HCT116 (cell line): ENCODE measurements at regions not wholly inside any gene's neighbourhood (a gene's known extent, or its start where the extent isn't known, plus 50 kb on each side); places are given as distances from the start of the nearest gene placed in this dataset.

Experiments used
- ATAC-seq: fragments of 200-7000 bp; cut with Tn5 transposase; 2 replicates; pipeline ENCODE4 v1.9.1; 2020; ENCODE audit warnings: mild to moderate bottlenecking, moderate library complexity
- BruUV-seq: library from RNA; stranded (reverse); fragments of 400-500 nt; replicated peaks from 2 replicates; lab custom pipeline; 2021; lab: Mats Ljungman, UMichigan
- CTCF ChIA-PET: fragments of 300-600 bp; sonication (Branson Sonifier 250); formaldehyde crosslinking; loops from one replicate; lab custom pipeline; 2021; ENCODE audit warnings: antibody characterized with exemption; lab: Charles Lee
- POLR2A ChIA-PET: fragments of 300-600, 350-600 bp; sonication (Branson Sonifier 250); formaldehyde crosslinking; loops from one replicate; lab custom pipeline; 2021; ENCODE audit warnings: antibody characterized with exemption; lab: Charles Lee
- RAD21 ChIA-PET, 2 experiments: fragments of 300-600 bp; sonication (Branson Sonifier 250); formaldehyde crosslinking; loops; one replicate each; lab custom pipeline; 2023; ENCODE audit warnings: low total read pairs in 2 of 2; ENCODE audit not compliant: uncharacterized antibody in 2 of 2, unreplicated experiment in 2 of 2, low non-redundant PET in 1 of 2; lab: Charles Lee
- DNase-seq: peaks from one replicate; pipeline ENCODE4 v3.0.0-alpha.2; 2010; ENCODE audit warnings: low read depth, low spot score
- H2AFZ ChIP-seq: fragments of 200-600 bp; shearing (Covaris generic), sonication (generic); 2 replicates; pipeline ENCODE4 v1.6.1; 2017; ENCODE audit warnings: low read depth, mixed run types, mixed read lengths, antibody characterized with exemption, low read length; ENCODE audit not compliant: poor library complexity, severe bottlenecking
- H3K27ac ChIP-seq: 2 replicates; pipeline ENCODE4 v1.5.1; 2012; ENCODE audit warnings: low read depth, low read length
- H3K27me3 ChIP-seq: fragments of 200-600 bp; sonication (generic); 2 replicates; pipeline ENCODE4 v1.6.1; 2016; ENCODE audit warnings: mixed run types, low read length, mixed read lengths; ENCODE audit not compliant: insufficient read depth
- H3K36me3 ChIP-seq, 2 experiments: fragments of 200-500 bp in 1 of 2; fragments of 200-600 bp in 1 of 2; sonication (Bioruptor generic) in 1 of 2; sonication (generic) in 1 of 2; 2 replicates each; pipeline versions ENCODE4 v1.5.1 to v1.6.1; 2014 to 2016; ENCODE audit warnings: low read length in 2 of 2, inconsistent platforms in 1 of 2, mixed read lengths in 1 of 2, mixed run types in 1 of 2; ENCODE audit not compliant: insufficient read depth in 2 of 2, control insufficient read depth in 1 of 2
- H3K4me1 ChIP-seq, 2 experiments: fragments of 200-600 bp in 1 of 2; sonication (generic) in 1 of 2; 2 replicates each; pipeline versions ENCODE4 v1.5.1 to v1.6.1; 2012 to 2017; ENCODE audit warnings: low read length in 2 of 2, inconsistent platforms in 1 of 2, mild to moderate bottlenecking in 1 of 2, mixed read lengths in 1 of 2, mixed run types in 1 of 2, moderate library complexity in 1 of 2; ENCODE audit not compliant: insufficient read depth in 2 of 2, control insufficient read depth in 1 of 2
- H3K4me2 ChIP-seq: fragments of 200-600 bp; sonication (generic); 2 replicates; pipeline ENCODE4 v1.6.1; 2017; ENCODE audit warnings: mixed run types, low read length, mixed read lengths
- H3K4me3 ChIP-seq, 2 experiments: fragments of 200-600 bp in 1 of 2; sonication (generic) in 1 of 2; replicated peaks in 1 of 2; 2 replicates each; pipeline ENCODE4 v1.5.1; 2011 to 2016; ENCODE audit warnings: low read length in 2 of 2, control low read depth in 1 of 2, low read depth in 1 of 2, mild to moderate bottlenecking in 1 of 2, mixed read lengths in 1 of 2, mixed run types in 1 of 2
- H3K79me2 ChIP-seq: fragments of 200-600 bp; sonication (generic); 2 replicates; pipeline ENCODE4 v1.6.1; 2017; ENCODE audit warnings: mild to moderate bottlenecking, mixed run types, low read length, moderate library complexity, mixed read lengths; ENCODE audit not compliant: insufficient read depth
- H3K9ac ChIP-seq: fragments of 200-600 bp; sonication (generic); 2 replicates; pipeline ENCODE4 v1.6.1; 2016; ENCODE audit warnings: low read length, mixed read lengths
- H3K9me2 ChIP-seq: fragments of 200-600 bp; sonication (generic), shearing (Covaris generic); 2 replicates; pipeline ENCODE4 v1.6.1; 2017; ENCODE audit warnings: mixed run types, mild to moderate bottlenecking, moderate library complexity; ENCODE audit not compliant: insufficient read depth
- H3K9me3 ChIP-seq, 2 experiments: fragments of 200-500 bp in 1 of 2; fragments of 200-600 bp in 1 of 2; sonication (Bioruptor generic) in 1 of 2; sonication (generic) in 1 of 2; 2 replicates each; pipeline ENCODE4 v1.6.1; 2014 to 2017; ENCODE audit warnings: low read length in 2 of 2, mixed read lengths in 2 of 2, inconsistent platforms in 1 of 2, low read depth in 1 of 2, mild to moderate bottlenecking in 1 of 2, mixed run types in 1 of 2, moderate library complexity in 1 of 2; ENCODE audit not compliant: control insufficient read depth in 1 of 2, insufficient read depth in 1 of 2
- H4K20me1 ChIP-seq: fragments of 200-600 bp; sonication (generic), shearing (Covaris generic); 2 replicates; pipeline ENCODE4 v1.6.1; 2017; ENCODE audit warnings: mixed run types, mild to moderate bottlenecking, moderate library complexity; ENCODE audit not compliant: insufficient read depth
- CBX3 ChIP-seq: IDR thresholded peaks from 2 replicates; pipeline ENCODE4 v1.6.1; 2012; ENCODE audit warnings: low read depth
- CEBPB ChIP-seq: IDR thresholded peaks from 2 replicates; pipeline ENCODE4 v1.6.1; 2012; ENCODE audit warnings: low read depth
- CTCF ChIP-seq, 3 experiments: fragments of 200-600 bp in 1 of 3; sonication (generic) in 1 of 3; IDR thresholded peaks in 2 of 3; conservative IDR thresholded peaks in 1 of 3; 2 replicates each; pipeline ENCODE4 v1.5.1; 2012 to 2017; ENCODE audit warnings: low read depth in 2 of 3, low read length in 2 of 3, antibody characterized with exemption in 1 of 3, borderline replicate concordance in 1 of 3, control low read depth in 1 of 3, mild to moderate bottlenecking in 1 of 3, mixed read lengths in 1 of 3, mixed run types in 1 of 3, moderate library complexity in 1 of 3; ENCODE audit not compliant: insufficient read depth in 1 of 3
- EGR1 ChIP-seq: IDR thresholded peaks from 2 replicates; pipeline ENCODE4 v1.6.1; 2012; ENCODE audit warnings: low read depth
- ELF1 ChIP-seq: IDR thresholded peaks from 2 replicates; pipeline ENCODE4 v1.6.1; 2012; ENCODE audit warnings: low read depth, borderline replicate concordance
- EZH2 ChIP-seq: fragments of 200-600 bp; sonication (generic); IDR thresholded peaks from 2 replicates; pipeline ENCODE4 v1.6.1; 2017; ENCODE audit warnings: antibody characterized with exemption, mixed run types
- EZH2phosphoT487 ChIP-seq: fragments of 200-600 bp; IDR thresholded peaks from 2 replicates; pipeline ENCODE4 v1.6.1; 2018; ENCODE audit warnings: antibody characterized with exemption, borderline replicate concordance
- FOSL1 ChIP-seq: IDR thresholded peaks from 2 replicates; pipeline ENCODE4 v1.6.1; 2012; ENCODE audit warnings: low read depth
- JUND ChIP-seq: IDR thresholded peaks from 2 replicates; pipeline ENCODE4 v1.6.1; 2012
- MAX ChIP-seq: IDR thresholded peaks from 2 replicates; pipeline ENCODE4 v1.6.1; 2012
- POLR2A ChIP-seq: IDR thresholded peaks from 2 replicates; pipeline ENCODE4 v1.7.0; 2011; ENCODE audit warnings: borderline replicate concordance; ENCODE audit not compliant: insufficient read depth, insufficient read length; ENCODE audit errors: extremely low read depth
- POLR2AphosphoS5 ChIP-seq: IDR thresholded peaks from 2 replicates; pipeline ENCODE4 v1.6.1; 2011; ENCODE audit warnings: mild to moderate bottlenecking, low read depth, low read length, moderate library complexity
- RAD21 ChIP-seq: IDR thresholded peaks from 2 replicates; pipeline ENCODE4 v1.6.1; 2012; ENCODE audit warnings: low read depth, mild to moderate bottlenecking
- SIN3A ChIP-seq: IDR thresholded peaks from 2 replicates; pipeline ENCODE4 v1.6.1; 2012; ENCODE audit warnings: low read depth
- TCF7L2 ChIP-seq: IDR thresholded peaks from 2 replicates; pipeline ENCODE4 v1.7.0; 2011; ENCODE audit warnings: borderline replicate concordance, inconsistent platforms; ENCODE audit not compliant: insufficient read depth, insufficient read length; ENCODE audit errors: extremely low read depth
- YY1 ChIP-seq: IDR thresholded peaks from 2 replicates; pipeline ENCODE4 v1.6.1; 2011; ENCODE audit warnings: low read length, low read depth, moderate library complexity, mild to moderate bottlenecking; ENCODE audit not compliant: insufficient replicate concordance; ENCODE audit errors: extremely low read depth
- ZNF274 ChIP-seq: fragments of 200-500 bp; sonication (Bioruptor generic); IDR thresholded peaks from 2 replicates; pipeline ENCODE4 v1.6.1; 2014; ENCODE audit warnings: mild to moderate bottlenecking, low read depth, low read length, inconsistent platforms
- intact Hi-C: fragments of 100-400 bp; cut with micrococcal nuclease; formaldehyde crosslinking; loops from 2 replicates; pipeline ENCODE4 v1.10.0; 2022
- TF ChIP-seq, protein P1 (sequence below): IDR thresholded peaks from 2 replicates; pipeline ENCODE4 v1.6.1; 2011; ENCODE audit warnings: mild to moderate bottlenecking, low read length, moderate library complexity; ENCODE audit not compliant: insufficient replicate concordance; ENCODE audit errors: extremely low read depth
- TF ChIP-seq, protein P2 (sequence below): IDR thresholded peaks from 2 replicates; pipeline ENCODE4 v1.6.1; 2012; ENCODE audit warnings: low read depth
- TF ChIP-seq, protein P3 (sequence below): IDR thresholded peaks from 2 replicates; pipeline ENCODE4 v1.6.1; 2012

DNA sequence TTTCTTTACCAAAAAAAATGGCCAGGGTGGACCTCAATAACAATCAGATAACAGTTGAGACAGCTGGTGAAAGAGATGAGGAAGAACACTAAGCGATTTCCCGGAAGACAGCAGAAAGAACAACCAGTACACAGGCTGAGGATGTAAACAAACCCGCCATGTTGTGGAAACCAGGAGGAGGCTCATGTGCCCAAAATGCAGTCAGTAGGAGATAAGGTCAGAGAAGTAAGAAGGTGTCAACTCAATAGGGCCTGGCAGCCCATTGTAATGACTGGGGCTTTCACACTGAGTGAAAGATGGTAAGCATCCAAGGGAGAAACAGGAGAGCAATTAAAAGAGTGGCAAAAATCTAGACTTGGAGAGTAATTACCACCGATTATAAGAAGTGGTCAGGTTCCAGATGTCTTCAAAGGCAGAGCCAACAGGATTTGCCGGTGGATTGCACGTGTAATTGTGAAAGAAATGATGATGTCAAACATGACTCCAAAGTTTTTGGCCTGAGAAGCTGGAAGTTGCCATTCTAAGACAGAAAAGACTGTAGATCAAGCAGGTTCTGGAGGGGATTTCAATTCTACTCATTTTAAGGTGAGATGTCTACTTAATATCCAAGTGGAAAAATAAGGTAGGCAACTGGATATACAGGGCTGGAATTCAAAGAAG lies 77.7 kb upstream of the CYP1B1 start:
- Histone ChIP-seq H3K27ac (no peak overlapping the region), H3K4me1 (no peaks in the 10 kb centered on the region), H3K9me3 (no peaks in the 10 kb centered on the region), H3K79me2 (no peaks in the 10 kb centered on the region), H3K27me3 (no peaks in the 10 kb centered on the region), H3K4me3 (no peak overlapping the region), H3K9me2 (peaks cover 3% of the 10 kb centered on the region; the same call in 1 of the 2 replicates), H3K4me2 (no peak overlapping the region), H3K36me3 (no peaks in the 10 kb centered on the region), H3K9ac (no peak overlapping the region), H4K20me1 (no peaks in the 10 kb centered on the region), H2AFZ (no peak overlapping the region)
- no peak for ATAC-seq
- RAD21 ChIA-PET = no interaction called here
- CTCF ChIA-PET = no interaction called here
- POLR2A ChIA-PET = no interaction called here
- no TSS peak for BruUV-seq
- intact Hi-C loops = no loop called here
- DNase-seq = no peak
- TF ChIP-seq, protein P1, sequence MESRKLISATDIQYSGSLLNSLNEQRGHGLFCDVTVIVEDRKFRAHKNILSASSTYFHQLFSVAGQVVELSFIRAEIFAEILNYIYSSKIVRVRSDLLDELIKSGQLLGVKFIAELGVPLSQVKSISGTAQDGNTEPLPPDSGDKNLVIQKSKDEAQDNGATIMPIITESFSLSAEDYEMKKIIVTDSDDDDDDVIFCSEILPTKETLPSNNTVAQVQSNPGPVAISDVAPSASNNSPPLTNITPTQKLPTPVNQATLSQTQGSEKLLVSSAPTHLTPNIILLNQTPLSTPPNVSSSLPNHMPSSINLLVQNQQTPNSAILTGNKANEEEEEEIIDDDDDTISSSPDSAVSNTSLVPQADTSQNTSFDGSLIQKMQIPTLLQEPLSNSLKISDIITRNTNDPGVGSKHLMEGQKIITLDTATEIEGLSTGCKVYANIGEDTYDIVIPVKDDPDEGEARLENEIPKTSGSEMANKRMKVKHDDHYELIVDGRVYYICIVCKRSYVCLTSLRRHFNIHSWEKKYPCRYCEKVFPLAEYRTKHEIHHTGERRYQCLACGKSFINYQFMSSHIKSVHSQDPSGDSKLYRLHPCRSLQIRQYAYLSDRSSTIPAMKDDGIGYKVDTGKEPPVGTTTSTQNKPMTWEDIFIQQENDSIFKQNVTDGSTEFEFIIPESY = no peak
- TF ChIP-seq SIN3A = no peak
- TF ChIP-seq CBX3 = no peak
- TF ChIP-seq, protein P2, sequence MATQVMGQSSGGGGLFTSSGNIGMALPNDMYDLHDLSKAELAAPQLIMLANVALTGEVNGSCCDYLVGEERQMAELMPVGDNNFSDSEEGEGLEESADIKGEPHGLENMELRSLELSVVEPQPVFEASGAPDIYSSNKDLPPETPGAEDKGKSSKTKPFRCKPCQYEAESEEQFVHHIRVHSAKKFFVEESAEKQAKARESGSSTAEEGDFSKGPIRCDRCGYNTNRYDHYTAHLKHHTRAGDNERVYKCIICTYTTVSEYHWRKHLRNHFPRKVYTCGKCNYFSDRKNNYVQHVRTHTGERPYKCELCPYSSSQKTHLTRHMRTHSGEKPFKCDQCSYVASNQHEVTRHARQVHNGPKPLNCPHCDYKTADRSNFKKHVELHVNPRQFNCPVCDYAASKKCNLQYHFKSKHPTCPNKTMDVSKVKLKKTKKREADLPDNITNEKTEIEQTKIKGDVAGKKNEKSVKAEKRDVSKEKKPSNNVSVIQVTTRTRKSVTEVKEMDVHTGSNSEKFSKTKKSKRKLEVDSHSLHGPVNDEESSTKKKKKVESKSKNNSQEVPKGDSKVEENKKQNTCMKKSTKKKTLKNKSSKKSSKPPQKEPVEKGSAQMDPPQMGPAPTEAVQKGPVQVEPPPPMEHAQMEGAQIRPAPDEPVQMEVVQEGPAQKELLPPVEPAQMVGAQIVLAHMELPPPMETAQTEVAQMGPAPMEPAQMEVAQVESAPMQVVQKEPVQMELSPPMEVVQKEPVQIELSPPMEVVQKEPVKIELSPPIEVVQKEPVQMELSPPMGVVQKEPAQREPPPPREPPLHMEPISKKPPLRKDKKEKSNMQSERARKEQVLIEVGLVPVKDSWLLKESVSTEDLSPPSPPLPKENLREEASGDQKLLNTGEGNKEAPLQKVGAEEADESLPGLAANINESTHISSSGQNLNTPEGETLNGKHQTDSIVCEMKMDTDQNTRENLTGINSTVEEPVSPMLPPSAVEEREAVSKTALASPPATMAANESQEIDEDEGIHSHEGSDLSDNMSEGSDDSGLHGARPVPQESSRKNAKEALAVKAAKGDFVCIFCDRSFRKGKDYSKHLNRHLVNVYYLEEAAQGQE = no peak
- TF ChIP-seq RAD21 = no peak
- TF ChIP-seq EZH2phosphoT487 = no peak
- TF ChIP-seq CTCF (IDR thresholded peaks at IDR 0.05 in 2 of 3, conservative IDR thresholded peaks at IDR 0.05 in 1 of 3; ENCODE audit: borderline replicate concordance in 1 of 3, insufficient read depth in 1 of 3, low read depth in 2 of 3, low read length in 2 of 3) = no peak
- no peak for TF ChIP-seq ZNF274
- TF ChIP-seq EZH2 = no peak
- TF ChIP-seq ELF1 = no peak
- TF ChIP-seq JUND = no peak
- TF ChIP-seq YY1 = no peak
- no peak for TF ChIP-seq POLR2AphosphoS5
- TF ChIP-seq POLR2A = no peak
- no peak for TF ChIP-seq CEBPB
- no peak for TF ChIP-seq FOSL1
- no peak for TF ChIP-seq EGR1
- TF ChIP-seq, protein P3, sequence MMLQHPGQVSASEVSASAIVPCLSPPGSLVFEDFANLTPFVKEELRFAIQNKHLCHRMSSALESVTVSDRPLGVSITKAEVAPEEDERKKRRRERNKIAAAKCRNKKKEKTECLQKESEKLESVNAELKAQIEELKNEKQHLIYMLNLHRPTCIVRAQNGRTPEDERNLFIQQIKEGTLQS = no peak
- TF ChIP-seq TCF7L2 = no peak
- TF ChIP-seq MAX = no peak
